ENCODE measurements at regions not wholly inside any gene's neighbourhood (a gene's known extent, or its start where the extent isn't known, plus 50 kb on each side); places are given as distances from the start of the nearest gene placed in this dataset.

- TF ChIP-seq MAX (IDR thresholded peaks at IDR 0.05) = no peak
- TF ChIP-seq FOXM1 (IDR thresholded peaks at IDR 0.05; ENCODE audit: borderline replicate concordance, low read depth) = no peak
- TF ChIP-seq CREB1 (IDR thresholded peaks at IDR 0.05; ENCODE audit: low read depth) = no peak
- TF ChIP-seq CEBPB (IDR thresholded peaks at IDR 0.05) = no peak
- no peak for TF ChIP-seq TEAD4 (IDR thresholded peaks at IDR 0.05)
- no peak for TF ChIP-seq ZBTB7A (IDR thresholded peaks at IDR 0.05; ENCODE audit: low read depth)
- no peak for TF ChIP-seq NFIC (IDR thresholded peaks at IDR 0.05)
- TF ChIP-seq TCF12 (IDR thresholded peaks at IDR 0.05; ENCODE audit: low read depth) = no peak
- TF ChIP-seq, protein P1, sequence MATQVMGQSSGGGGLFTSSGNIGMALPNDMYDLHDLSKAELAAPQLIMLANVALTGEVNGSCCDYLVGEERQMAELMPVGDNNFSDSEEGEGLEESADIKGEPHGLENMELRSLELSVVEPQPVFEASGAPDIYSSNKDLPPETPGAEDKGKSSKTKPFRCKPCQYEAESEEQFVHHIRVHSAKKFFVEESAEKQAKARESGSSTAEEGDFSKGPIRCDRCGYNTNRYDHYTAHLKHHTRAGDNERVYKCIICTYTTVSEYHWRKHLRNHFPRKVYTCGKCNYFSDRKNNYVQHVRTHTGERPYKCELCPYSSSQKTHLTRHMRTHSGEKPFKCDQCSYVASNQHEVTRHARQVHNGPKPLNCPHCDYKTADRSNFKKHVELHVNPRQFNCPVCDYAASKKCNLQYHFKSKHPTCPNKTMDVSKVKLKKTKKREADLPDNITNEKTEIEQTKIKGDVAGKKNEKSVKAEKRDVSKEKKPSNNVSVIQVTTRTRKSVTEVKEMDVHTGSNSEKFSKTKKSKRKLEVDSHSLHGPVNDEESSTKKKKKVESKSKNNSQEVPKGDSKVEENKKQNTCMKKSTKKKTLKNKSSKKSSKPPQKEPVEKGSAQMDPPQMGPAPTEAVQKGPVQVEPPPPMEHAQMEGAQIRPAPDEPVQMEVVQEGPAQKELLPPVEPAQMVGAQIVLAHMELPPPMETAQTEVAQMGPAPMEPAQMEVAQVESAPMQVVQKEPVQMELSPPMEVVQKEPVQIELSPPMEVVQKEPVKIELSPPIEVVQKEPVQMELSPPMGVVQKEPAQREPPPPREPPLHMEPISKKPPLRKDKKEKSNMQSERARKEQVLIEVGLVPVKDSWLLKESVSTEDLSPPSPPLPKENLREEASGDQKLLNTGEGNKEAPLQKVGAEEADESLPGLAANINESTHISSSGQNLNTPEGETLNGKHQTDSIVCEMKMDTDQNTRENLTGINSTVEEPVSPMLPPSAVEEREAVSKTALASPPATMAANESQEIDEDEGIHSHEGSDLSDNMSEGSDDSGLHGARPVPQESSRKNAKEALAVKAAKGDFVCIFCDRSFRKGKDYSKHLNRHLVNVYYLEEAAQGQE (IDR thresholded peaks at IDR 0.05; ENCODE audit: low read depth) = no peak
- no peak for TF ChIP-seq USF1 (IDR thresholded peaks at IDR 0.05)
- TF ChIP-seq EGR1 (IDR thresholded peaks at IDR 0.05) = no peak
- TF ChIP-seq TAF1 (IDR thresholded peaks at IDR 0.05; ENCODE audit: low read depth) = no peak
- TF ChIP-seq EP300 (IDR thresholded peaks at IDR 0.05; ENCODE audit: borderline replicate concordance) = no peak
- no peak for TF ChIP-seq RAD21 (IDR thresholded peaks at IDR 0.05; ENCODE audit: low read depth)
- no peak for TF ChIP-seq YY1 (IDR thresholded peaks at IDR 0.05; ENCODE audit: low read depth)
Observed at GRCh38 chr1:5522531-5523145, 469.6 kb downstream of the NPHP4 start.

- TF ChIP-seq EGR1 (IDR thresholded peaks at IDR 0.05) (no peak), NFIC (IDR thresholded peaks at IDR 0.05) (no peak), TAF1 (IDR thresholded peaks at IDR 0.05; ENCODE audit: low read depth) (no peak), CEBPB (IDR thresholded peaks at IDR 0.05) (no peak), MAX (IDR thresholded peaks at IDR 0.05) (no peak), RAD21 (IDR thresholded peaks at IDR 0.05; ENCODE audit: low read depth) (no peak), USF1 (IDR thresholded peaks at IDR 0.05) (no peak), CREB1 (IDR thresholded peaks at IDR 0.05; ENCODE audit: low read depth) (no peak)
- TF ChIP-seq, protein P1 (IDR thresholded peaks at IDR 0.05; ENCODE audit: low read depth) = no peak
Observed at GRCh38 chr1:5519366-5520135, 472.7 kb downstream of the NPHP4 start.

- TF ChIP-seq CREB1 (IDR thresholded peaks at IDR 0.05; ENCODE audit: low read depth) (no peak), CEBPB (IDR thresholded peaks at IDR 0.05) (peak; percentile 51; the same call in 1 of the 2 replicates)
Observed at GRCh38 chr1:5516756-5517155, 475.5 kb downstream of the NPHP4 start.

DNA sequence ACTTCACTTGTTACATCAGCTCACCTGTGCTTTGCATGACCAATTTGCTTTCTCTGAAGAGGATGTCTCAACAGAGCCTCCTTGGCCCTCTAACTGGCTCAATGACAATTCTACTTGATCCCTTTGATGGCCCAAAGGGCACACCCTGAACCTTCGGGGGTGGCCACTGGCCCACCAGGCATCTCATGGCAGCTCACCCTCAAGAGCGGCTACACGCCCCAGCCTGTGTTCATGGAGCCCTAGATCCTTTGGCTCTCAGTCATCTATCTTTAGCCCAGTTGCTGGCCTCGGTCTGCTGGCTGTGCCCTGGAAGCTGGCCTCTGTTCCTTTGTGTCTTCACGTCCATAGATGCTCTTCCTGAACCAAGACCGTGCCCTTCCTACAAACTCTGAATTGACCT is 476.7 kb downstream of the NPHP4 start:
- TF ChIP-seq, protein P1 (IDR thresholded peaks at IDR 0.05; ENCODE audit: low read depth) = no peak
- no peak for TF ChIP-seq CEBPB (IDR thresholded peaks at IDR 0.05)
- no peak for TF ChIP-seq YY1 (IDR thresholded peaks at IDR 0.05; ENCODE audit: low read depth)
- no peak for TF ChIP-seq FOXM1 (IDR thresholded peaks at IDR 0.05; ENCODE audit: borderline replicate concordance, low read depth)
- no peak for TF ChIP-seq NFIC (IDR thresholded peaks at IDR 0.05)
- no peak for TF ChIP-seq MAX (IDR thresholded peaks at IDR 0.05)

Measured in Ishikawa (cell line).